ENCODE measurements at regions not wholly inside any gene's neighbourhood (a gene's known extent, or its start where the extent isn't known, plus 50 kb on each side); places are given as distances from the start of the nearest gene placed in this dataset.
A peak's percentile ranks its signal among the peaks of the same experiment; 100 is the strongest.
"Not testable (repeated sequence)": the region's sequence is repeated elsewhere in the genome, so short reads cannot be mapped to it uniquely, and the experiment has no call there.

GRCh38 chr9:115898478-115898877 lies 255.1 kb upstream of the PAPPA start:
- not testable (repeated sequence) for ATAC-seq (ENCODE audit: low read depth in 2 of 2); H3K4me3 Mint-ChIP-seq; H3K27me3 Mint-ChIP-seq; H3K27ac Mint-ChIP-seq; H3K9me3 Mint-ChIP-seq; H3K36me3 Mint-ChIP-seq; DNase-seq; H3K4me1 Mint-ChIP-seq

- no peaks in the 10 kb centered on the region for H3K27me3 Mint-ChIP-seq
- no peak for ATAC-seq (ENCODE audit: low read depth in 2 of 2)
- no peaks in the 10 kb centered on the region for H3K4me1 Mint-ChIP-seq
- peaks cover 0 to 10% (median 2%) of the 10 kb centered on the region in 7 donors for H3K9me3 Mint-ChIP-seq
- DNase-seq = no peak
- H3K27ac Mint-ChIP-seq = no peak overlapping the region
- no peak overlapping the region for H3K4me3 Mint-ChIP-seq
- no peaks in the 10 kb centered on the region for H3K36me3 Mint-ChIP-seq
Observed at GRCh38 chr9:115900698-115901097, 252.9 kb upstream of the PAPPA start.

GRCh38 chr9:115910959-115911358 lies 242.6 kb upstream of the PAPPA start:
- no peaks in the 10 kb centered on the region for H3K27me3 Mint-ChIP-seq
- H3K27ac Mint-ChIP-seq = no peak overlapping the region
- H3K4me3 Mint-ChIP-seq = no peak overlapping the region
- ATAC-seq (ENCODE audit: low read depth in 2 of 2) (no peak), DNase-seq (no peak)
- peaks cover 0 to 4% (median 0%) of the 10 kb centered on the region in 7 donors for H3K9me3 Mint-ChIP-seq
- H3K36me3 Mint-ChIP-seq = no peaks in the 10 kb centered on the region
- H3K4me1 Mint-ChIP-seq = no peaks in the 10 kb centered on the region

- DNase-seq (no peak), ATAC-seq (ENCODE audit: low read depth in 2 of 2) (no peak)
- Mint-ChIP-seq H3K9me3 (peaks cover 0 to 7% (median 1%) of the 10 kb centered on the region in 7 donors), H3K4me3 (no peak overlapping the region), H3K4me1 (no peaks in the 10 kb centered on the region), H3K36me3 (no peaks in the 10 kb centered on the region), H3K27ac (no peak overlapping the region), H3K27me3 (no peaks in the 10 kb centered on the region)
Observed at GRCh38 chr9:115912086-115912485, 241.5 kb upstream of the PAPPA start.

GRCh38 chr9:115913696-115914095 lies 239.9 kb upstream of the PAPPA start:
- no peak for DNase-seq
- ATAC-seq (ENCODE audit: low read depth in 2 of 2) = no peak
- Mint-ChIP-seq H3K9me3 (peaks cover 0 to 7% (median 1%) of the 10 kb centered on the region in 7 donors), H3K36me3 (no peaks in the 10 kb centered on the region), H3K4me1 (no peaks in the 10 kb centered on the region), H3K4me3 (no peak overlapping the region), H3K27ac (no peak overlapping the region), H3K27me3 (no peaks in the 10 kb centered on the region)

- Mint-ChIP-seq H3K27ac (no peak overlapping the region), H3K27me3 (no peaks in the 10 kb centered on the region), H3K36me3 (no peaks in the 10 kb centered on the region), H3K4me1 (no peaks in the 10 kb centered on the region), H3K4me3 (no peak overlapping the region), H3K9me3 (peaks cover 0 to 7% (median 0%) of the 10 kb centered on the region in 7 donors)
- no peak for DNase-seq
- ATAC-seq (ENCODE audit: low read depth in 2 of 2) = no peak
Observed at GRCh38 chr9:115914291-115914690, 239.3 kb upstream of the PAPPA start.

GRCh38 chr9:115921301-115921700 lies 232.3 kb upstream of the PAPPA start:
- Mint-ChIP-seq H3K9me3 (peaks cover 0 to 9% (median 5%) of the 10 kb centered on the region in 7 donors), H3K27me3 (no peaks in the 10 kb centered on the region), H3K4me3 (no peak overlapping the region), H3K27ac (no peak overlapping the region), H3K4me1 (peaks cover 0 to 3% (median 0%) of the 10 kb centered on the region in 3 donors), H3K36me3 (no peaks in the 10 kb centered on the region)
- no peak for DNase-seq
- ATAC-seq (ENCODE audit: low read depth in 2 of 2) = no peak

GRCh38 chr9:115922444-115922843 lies 231.1 kb upstream of the PAPPA start:
- Mint-ChIP-seq H3K27ac (no peak overlapping the region), H3K27me3 (no peaks in the 10 kb centered on the region), H3K4me3 (no peak overlapping the region), H3K4me1 (peaks cover 0 to 3% (median 0%) of the 10 kb centered on the region in 3 donors), H3K36me3 (no peaks in the 10 kb centered on the region), H3K9me3 (peaks cover 0 to 10% (median 6%) of the 10 kb centered on the region in 7 donors)
- DNase-seq = no peak
- no peak for ATAC-seq (ENCODE audit: low read depth in 2 of 2)

GRCh38 chr9:115923410-115923809 lies 230.2 kb upstream of the PAPPA start:
- no peaks in the 10 kb centered on the region for H3K36me3 Mint-ChIP-seq
- peaks cover 0 to 3% (median 0%) of the 10 kb centered on the region in 3 donors for H3K4me1 Mint-ChIP-seq
- no peak overlapping the region for H3K4me3 Mint-ChIP-seq
- DNase-seq = no peak
- H3K27ac Mint-ChIP-seq = no peak overlapping the region
- no peak for ATAC-seq (ENCODE audit: low read depth in 2 of 2)
- no peaks in the 10 kb centered on the region for H3K27me3 Mint-ChIP-seq
- H3K9me3 Mint-ChIP-seq = peaks cover 0 to 11% (median 9%) of the 10 kb centered on the region in 7 donors

GRCh38 chr9:115923903-115924668 lies 229.5 kb upstream of the PAPPA start:
- Mint-ChIP-seq H3K36me3 (no peaks in the 10 kb centered on the region), H3K27me3 (no peaks in the 10 kb centered on the region), H3K9me3 (peaks cover 0 to 11% (median 9%) of the 10 kb centered on the region in 7 donors), H3K4me1 (peaks cover 0 to 3% (median 0%) of the 10 kb centered on the region in 3 donors), H3K27ac (no peak overlapping the region), H3K4me3 (no peak overlapping the region)
- no peak for DNase-seq
- no peak for ATAC-seq (ENCODE audit: low read depth in 2 of 2)

- no peak overlapping the region for H3K4me3 Mint-ChIP-seq
- no peak overlapping the region for H3K27ac Mint-ChIP-seq
- DNase-seq (no peak), ATAC-seq (ENCODE audit: low read depth in 2 of 2) (no peak)
- H3K36me3 Mint-ChIP-seq = no peaks in the 10 kb centered on the region
- H3K9me3 Mint-ChIP-seq = peaks cover 0 to 11% (median 9%) of the 10 kb centered on the region in 7 donors
- no peaks in the 10 kb centered on the region for H3K27me3 Mint-ChIP-seq
- H3K4me1 Mint-ChIP-seq = peaks cover 0 to 3% (median 0%) of the 10 kb centered on the region in 3 donors
Observed at GRCh38 chr9:115924669-115924987, 229.0 kb upstream of the PAPPA start.

- no peak overlapping the region for H3K27ac Mint-ChIP-seq
- ATAC-seq (ENCODE audit: low read depth in 2 of 2) (no peak), DNase-seq (no peak)
- peaks cover 0 to 3% (median 0%) of the 10 kb centered on the region in 3 donors for H3K4me1 Mint-ChIP-seq
- H3K9me3 Mint-ChIP-seq = peaks cover 0 to 12% (median 9%) of the 10 kb centered on the region in 7 donors
- H3K27me3 Mint-ChIP-seq = no peaks in the 10 kb centered on the region
- no peaks in the 10 kb centered on the region for H3K36me3 Mint-ChIP-seq
- H3K4me3 Mint-ChIP-seq = no peak overlapping the region
Observed at GRCh38 chr9:115925424-115925823, 228.2 kb upstream of the PAPPA start.

- Mint-ChIP-seq H3K27ac (no peak overlapping the region), H3K9me3 (peaks cover 0 to 11% (median 8%) of the 10 kb centered on the region in 7 donors), H3K27me3 (no peaks in the 10 kb centered on the region), H3K4me3 (no peak overlapping the region), H3K4me1 (no peaks in the 10 kb centered on the region), H3K36me3 (no peaks in the 10 kb centered on the region)
- ATAC-seq (ENCODE audit: low read depth in 2 of 2) (no peak), DNase-seq (no peak)
Observed at GRCh38 chr9:115930472-115930871, 223.1 kb upstream of the PAPPA start.

GRCh38 chr9:115938479-115938878 lies 215.1 kb upstream of the PAPPA start:
- Mint-ChIP-seq H3K4me1 (no peaks in the 10 kb centered on the region), H3K27me3 (peaks cover 0 to 6% (median 0%) of the 10 kb centered on the region in 3 donors), H3K36me3 (no peaks in the 10 kb centered on the region), H3K9me3 (peaks cover 0 to 13% (median 0%) of the 10 kb centered on the region in 7 donors), H3K4me3 (no peak overlapping the region), H3K27ac (peak overlapping the region in 1 of 6 donors; percentile 40)
- no peak for ATAC-seq (ENCODE audit: low read depth in 2 of 2)
- no peak for DNase-seq

All from naive B cell (primary cell).